Common myeloid progenitor, CD34-positive (primary cell): ENCODE measurements at regions not wholly inside any gene's neighbourhood (a gene's known extent, or its start where the extent isn't known, plus 50 kb on each side); places are given as distances from the start of the nearest gene placed in this dataset.

ENCODE experiments used
- CTCF ChIA-PET: fragments of 350-600 bp; sonication (Branson Sonifier 250); formaldehyde crosslinking; loops from one replicate; lab custom pipeline; 2021; ENCODE audit warnings: antibody characterized with exemption; lab: Charles Lee
- POLR2A ChIA-PET: fragments of 350-600 bp; sonication (Branson Sonifier 250); formaldehyde crosslinking; loops from one replicate; lab custom pipeline; 2021; ENCODE audit warnings: antibody characterized with exemption; lab: Charles Lee
- DNase-seq, 3 donors: peaks; one replicate each; pipeline versions ENCODE4 v3.0.0 to v3.0.0-alpha.2; 2013
- H3K27ac ChIP-seq, 2 experiments: 1 replicate in 1 of 2; 2 replicates in 1 of 2; pipeline ENCODE4 v1.7.0; 2013; ENCODE audit warnings: inconsistent platforms in 2 of 2, low read length in 2 of 2, mild to moderate bottlenecking in 2 of 2, low read depth in 1 of 2, moderate library complexity in 1 of 2; ENCODE audit not compliant: severe bottlenecking in 2 of 2, insufficient read depth in 1 of 2, poor library complexity in 1 of 2
- H3K27me3 ChIP-seq, 5 experiments: replicated peaks in 2 of 5; 1 replicate in 3 of 5; 2 replicates in 2 of 5; pipeline versions ENCODE4 v1.6.1 to v1.7.0; 2013; ENCODE audit warnings: low read length in 4 of 5, mild to moderate bottlenecking in 2 of 5, moderate library complexity in 2 of 5, inconsistent platforms in 1 of 5; ENCODE audit not compliant: insufficient read depth in 5 of 5, control insufficient read depth in 4 of 5
- H3K36me3 ChIP-seq, 4 experiments: 1 replicate in 2 of 4; 2 replicates in 2 of 4; pipeline versions ENCODE4 v1.6.1 to v1.7.0; 2013; ENCODE audit warnings: low read length in 3 of 4, control low read depth in 1 of 4, mild to moderate bottlenecking in 1 of 4; ENCODE audit not compliant: control insufficient read depth in 4 of 4, insufficient read depth in 4 of 4
- H3K4me1 ChIP-seq, 4 experiments: 1 replicate in 3 of 4; 2 replicates in 1 of 4; pipeline versions ENCODE4 v1.6.1 to v1.7.1; 2013; ENCODE audit warnings: low read length in 3 of 4, mild to moderate bottlenecking in 3 of 4, control low read depth in 1 of 4, inconsistent platforms in 1 of 4, moderate library complexity in 1 of 4; ENCODE audit not compliant: control insufficient read depth in 4 of 4, insufficient read depth in 4 of 4; ENCODE audit errors: control extremely low read depth in 1 of 4
- H3K4me3 ChIP-seq, 7 experiments: 1 replicate in 4 of 7; 2 replicates in 3 of 7; pipeline versions ENCODE4 v1.5.1 to v1.7.0; 2013; ENCODE audit warnings: mild to moderate bottlenecking in 7 of 7, low read length in 6 of 7, moderate library complexity in 6 of 7, inconsistent platforms in 2 of 7, low read depth in 2 of 7, control low read depth in 1 of 7; ENCODE audit not compliant: insufficient read depth in 4 of 7, control insufficient read depth in 1 of 7; ENCODE audit errors: extremely low read depth in 1 of 7
- H3K9me3 ChIP-seq, 5 experiments: 1 replicate in 4 of 5; 2 replicates in 1 of 5; pipeline versions ENCODE4 v1.6.1 to v1.7.1; 2013; ENCODE audit warnings: low read length in 4 of 5, mild to moderate bottlenecking in 2 of 5, inconsistent platforms in 1 of 5, low read depth in 1 of 5, moderate library complexity in 1 of 5; ENCODE audit not compliant: control insufficient read depth in 4 of 5, insufficient read depth in 2 of 5; ENCODE audit errors: control extremely low read depth in 1 of 5
- WGBS: methylation state at CpG from one replicate; pipeline ENCODE4 v1.1.5; 2013; ENCODE audit not compliant: insufficient coverage; 5-methylcytosine and 5-hydroxymethylcytosine counted together

- Histone ChIP-seq H3K27ac (peak overlapping the region; percentile 90 to 93), H3K4me3 (no peak overlapping the region), H3K9me3 (peaks cover 0 to 3% (median 0%) of the 10 kb centered on the region in 5 experiments), H3K27me3 (no peaks in the 10 kb centered on the region), H3K4me1 (peaks cover 0 to 33% (median 21%) of the 10 kb centered on the region in 4 experiments), H3K36me3 (no peaks in the 10 kb centered on the region)
- CTCF ChIA-PET: interaction anchor here (0.6 kb wide), 1 partner anchor 18 kb away, joined by 3 read pairs; no protein-coding TSS in a partner anchor
- peak in 2 of 3 donors; percentile 54 to 69 for DNase-seq
- WGBS: 32% methylated on average over 3 of the region's 4 CpGs
- POLR2A ChIA-PET: no interaction called here
Measured at GRCh38 chrX:4708970-4709760, 995.7 kb upstream of the PRKX start.

GRCh38 chrX:4706961-4707360, 993.5 kb upstream of the PRKX start:
- Histone ChIP-seq H3K27me3 (no peaks in the 10 kb centered on the region), H3K36me3 (no peaks in the 10 kb centered on the region), H3K4me1 (peaks cover 0 to 32% (median 21%) of the 10 kb centered on the region in 4 experiments), H3K4me3 (no peak overlapping the region), H3K9me3 (peaks cover 0 to 3% (median 0%) of the 10 kb centered on the region in 5 experiments), H3K27ac (no peak overlapping the region)
- POLR2A ChIA-PET: no interaction called here
- CTCF ChIA-PET: no interaction called here
- no peak for DNase-seq
- 89% methylated on average over 7 of the region's 7 CpGs for WGBS

GRCh38 chrX:4690521-4690920, 977.1 kb upstream of the PRKX start:
- Histone ChIP-seq H3K9me3 (no peaks in the 10 kb centered on the region), H3K36me3 (no peaks in the 10 kb centered on the region), H3K4me1 (peaks cover 0 to 10% (median under 1%) of the 10 kb centered on the region in 4 experiments), H3K27me3 (no peaks in the 10 kb centered on the region), H3K4me3 (no peak overlapping the region), H3K27ac (no peak overlapping the region)
- peak in 2 of 3 donors; percentile 58 to 65 for DNase-seq
- CTCF ChIA-PET: no interaction called here
- POLR2A ChIA-PET: no interaction called here
- WGBS: 92% methylated on average over 2 of the region's 2 CpGs

- no peaks in the 10 kb centered on the region for H3K36me3 ChIP-seq
- H3K27me3 ChIP-seq: no peaks in the 10 kb centered on the region
- 91% methylated on average over 5 of the region's 6 CpGs for WGBS
- H3K27ac ChIP-seq: no peak overlapping the region
- H3K9me3 ChIP-seq: no peaks in the 10 kb centered on the region
- DNase-seq: no peak
- H3K4me3 ChIP-seq: no peak overlapping the region
- ChIA-PET CTCF (no interaction called here), POLR2A (no interaction called here)
- no peaks in the 10 kb centered on the region for H3K4me1 ChIP-seq
Measured at GRCh38 chrX:4682636-4683035, 969.2 kb upstream of the PRKX start.

GRCh38 chrX:4675686-4676300, 962.3 kb upstream of the PRKX start:
- H3K27ac ChIP-seq: no peak overlapping the region
- DNase-seq: no peak
- no peak overlapping the region for H3K4me3 ChIP-seq
- CTCF ChIA-PET: no interaction called here
- no peaks in the 10 kb centered on the region for H3K9me3 ChIP-seq
- 80% methylated on average over 1 of the region's 4 CpGs for WGBS
- no peaks in the 10 kb centered on the region for H3K36me3 ChIP-seq
- H3K4me1 ChIP-seq: no peaks in the 10 kb centered on the region
- H3K27me3 ChIP-seq: no peaks in the 10 kb centered on the region
- POLR2A ChIA-PET: no interaction called here

- POLR2A ChIA-PET: no interaction called here
- no peak overlapping the region for H3K4me3 ChIP-seq
- peaks cover 0 to 3% (median 1%) of the 10 kb centered on the region in 4 experiments for H3K4me1 ChIP-seq
- 96% methylated on average over 4 of the region's 6 CpGs for WGBS
- no peak overlapping the region for H3K27ac ChIP-seq
- no peak for DNase-seq
- CTCF ChIA-PET: no interaction called here
- no peaks in the 10 kb centered on the region for H3K27me3 ChIP-seq
- no peaks in the 10 kb centered on the region for H3K36me3 ChIP-seq
- H3K9me3 ChIP-seq: no peaks in the 10 kb centered on the region
Measured at GRCh38 chrX:4674028-4674782, 960.8 kb upstream of the PRKX start.
